ENCODE measurements at regions not wholly inside any gene's neighbourhood (a gene's known extent, or its start where the extent isn't known, plus 50 kb on each side); places are given as distances from the start of the nearest gene placed in this dataset.

DNA sequence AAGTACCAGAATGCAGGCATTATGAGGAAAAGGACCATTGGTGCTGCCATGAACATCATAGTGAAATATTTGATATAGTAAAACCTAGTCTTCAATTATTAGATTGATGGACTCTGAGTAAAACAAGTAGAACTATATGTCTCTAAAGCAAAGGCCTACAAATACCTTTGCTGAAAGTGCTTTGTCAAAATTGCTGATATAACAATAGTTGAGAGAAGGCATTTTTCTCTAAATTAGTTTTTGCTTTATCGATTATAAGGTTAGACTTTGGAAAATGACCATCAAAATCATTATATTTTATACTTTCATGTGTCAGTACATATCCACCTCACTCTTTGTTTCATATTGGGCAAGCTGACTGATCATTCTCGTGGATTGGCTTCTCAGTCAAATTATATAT is 836.0 kb upstream of the FBXO33 start:
- Histone ChIP-seq H3K27me3 (no peaks in the 10 kb centered on the region), H3K9me3 (no peaks in the 10 kb centered on the region), H3K36me3 (replicated peaks in 1 of 2; ENCODE audit: insufficient read depth in 1 of 2, low read depth in 2 of 2) (no peaks in the 10 kb centered on the region), H3K27ac (no peak overlapping the region), H3K4me3 (no peak overlapping the region), H3K4me1 (no peaks in the 10 kb centered on the region)
- DNase-seq = no peak
- no peak for TF ChIP-seq CTCF (IDR thresholded peaks at IDR 0.05)
- TF ChIP-seq POLR2A (IDR thresholded peaks at IDR 0.05) = no peak
- 53 to 62% methylated on average over 2 of the region's 2 CpGs for WGBS, 2 donors
- intact Hi-C loops (cut with DNase I) = no loop called here
- no peak for ATAC-seq

GRCh38 chr14:40265096-40265495 is 832.9 kb upstream of the FBXO33 start:
- no peaks in the 10 kb centered on the region for H3K9me3 ChIP-seq
- no peak overlapping the region for H3K4me3 ChIP-seq
- ATAC-seq (no peak), DNase-seq (no peak)
- no peaks in the 10 kb centered on the region for H3K36me3 ChIP-seq (replicated peaks in 1 of 2; ENCODE audit: insufficient read depth in 1 of 2, low read depth in 2 of 2)
- intact Hi-C loops (cut with DNase I) = no loop called here
- TF ChIP-seq POLR2A (IDR thresholded peaks at IDR 0.05) = no peak
- TF ChIP-seq CTCF (IDR thresholded peaks at IDR 0.05) = no peak
- no peaks in the 10 kb centered on the region for H3K4me1 ChIP-seq
- WGBS, 2 donors = 38 to 56% methylated on average over 1 of the region's 1 CpG
- H3K27ac ChIP-seq = no peak overlapping the region
- H3K27me3 ChIP-seq = no peaks in the 10 kb centered on the region

GRCh38 chr14:40252817-40253447 is 820.7 kb upstream of the FBXO33 start:
- H3K9me3 ChIP-seq = no peaks in the 10 kb centered on the region
- intact Hi-C loops (cut with DNase I) = no loop called here
- no peak overlapping the region for H3K27ac ChIP-seq
- TF ChIP-seq CTCF (IDR thresholded peaks at IDR 0.05) (no peak), POLR2A (IDR thresholded peaks at IDR 0.05) (no peak)
- DNase-seq (no peak), ATAC-seq (no peak)
- H3K36me3 ChIP-seq (replicated peaks in 1 of 2; ENCODE audit: insufficient read depth in 1 of 2, low read depth in 2 of 2) = no peaks in the 10 kb centered on the region
- H3K27me3 ChIP-seq = no peaks in the 10 kb centered on the region
- no peak overlapping the region for H3K4me3 ChIP-seq
- H3K4me1 ChIP-seq = no peaks in the 10 kb centered on the region
- WGBS, 2 donors = 74 to 78% methylated on average over 2 of the region's 2 CpGs

DNA sequence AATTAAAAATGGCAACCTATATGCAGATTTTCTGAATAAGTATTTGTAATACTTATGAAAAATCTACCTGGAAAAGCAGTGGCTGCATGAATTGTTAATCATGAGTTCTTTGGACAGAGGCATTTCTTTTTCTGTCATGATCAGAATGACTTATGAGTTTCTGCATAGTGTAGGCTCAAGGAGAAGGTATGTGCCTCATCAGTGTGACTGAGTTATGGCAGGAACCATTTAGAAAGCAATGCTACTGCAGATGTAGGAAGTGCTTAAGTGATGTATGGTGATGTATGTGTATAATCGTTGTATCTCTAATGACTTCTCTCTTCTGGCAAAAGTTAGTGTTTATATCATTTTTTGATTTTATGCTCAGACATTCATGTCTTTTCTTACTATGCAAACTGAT is 816.4 kb upstream of the FBXO33 start:
- H3K27ac ChIP-seq = no peak overlapping the region
- H3K36me3 ChIP-seq (replicated peaks in 1 of 2; ENCODE audit: insufficient read depth in 1 of 2, low read depth in 2 of 2) = no peaks in the 10 kb centered on the region
- no peak overlapping the region for H3K4me3 ChIP-seq
- WGBS, 2 donors = 40 to 51% methylated on average over 1 of the region's 1 CpG
- H3K9me3 ChIP-seq = no peaks in the 10 kb centered on the region
- ATAC-seq = no peak
- TF ChIP-seq POLR2A (IDR thresholded peaks at IDR 0.05) (no peak), CTCF (IDR thresholded peaks at IDR 0.05) (no peak)
- H3K4me1 ChIP-seq = no peaks in the 10 kb centered on the region
- intact Hi-C loops (cut with DNase I) = no loop called here
- no peaks in the 10 kb centered on the region for H3K27me3 ChIP-seq
- DNase-seq = no peak

DNA sequence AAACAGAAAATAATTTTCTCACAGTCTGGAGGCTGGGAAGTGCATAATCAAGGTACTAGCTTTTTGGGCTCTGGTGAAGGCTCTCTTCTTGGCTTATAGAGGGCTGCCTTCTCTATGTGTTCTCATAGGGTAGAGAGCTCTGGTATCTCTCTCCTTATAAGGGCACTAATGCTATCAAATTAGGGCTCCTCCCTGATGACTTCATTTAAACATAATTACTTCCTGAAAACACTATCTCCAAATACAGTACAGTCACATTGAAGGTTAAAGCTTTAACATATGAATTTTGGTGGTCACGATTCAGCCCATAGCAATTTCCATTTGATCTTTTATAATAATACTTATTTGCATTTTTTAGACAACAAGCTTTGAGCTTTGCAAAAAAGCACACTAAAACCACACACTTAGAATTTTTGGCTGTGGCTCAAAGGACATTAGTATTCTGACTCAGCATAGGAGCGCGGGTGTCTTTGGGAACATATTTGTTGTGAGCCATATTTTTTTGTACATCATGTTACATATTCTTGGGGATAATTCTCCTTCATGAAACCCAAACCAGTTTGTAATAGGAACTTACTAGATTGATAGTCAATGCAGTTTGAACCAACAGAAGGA is 808.1 kb upstream of the FBXO33 start:
- DNase-seq (no peak), ATAC-seq (no peak)

More for the DNA sequence above, 808.1 kb upstream of the FBXO33 start:
- Histone ChIP-seq H3K4me1 (no peaks in the 10 kb centered on the region), H3K27ac (no peak overlapping the region), H3K9me3 (no peaks in the 10 kb centered on the region), H3K36me3 (replicated peaks in 1 of 2; ENCODE audit: insufficient read depth in 1 of 2, low read depth in 2 of 2) (no peaks in the 10 kb centered on the region), H3K27me3 (no peaks in the 10 kb centered on the region), H3K4me3 (no peak overlapping the region)
- no peak for TF ChIP-seq POLR2A (IDR thresholded peaks at IDR 0.05)
- no peak for TF ChIP-seq CTCF (IDR thresholded peaks at IDR 0.05)
- intact Hi-C loops (cut with DNase I) = no loop called here
- 83 to 86% methylated on average over 3 of the region's 3 CpGs for WGBS, 2 donors
